UCSD-AML1 (cell line): ENCODE measurements at regions not wholly inside any gene's neighbourhood (a gene's known extent, or its start where the extent isn't known, plus 50 kb on each side); places are given as distances from the start of the nearest gene placed in this dataset.

Source experiments
- DNase-seq: peaks from one replicate; lab custom pipeline; 2025; ENCODE audit not compliant: unreplicated experiment; lab: John Stamatoyannopoulos, UW

DNA sequence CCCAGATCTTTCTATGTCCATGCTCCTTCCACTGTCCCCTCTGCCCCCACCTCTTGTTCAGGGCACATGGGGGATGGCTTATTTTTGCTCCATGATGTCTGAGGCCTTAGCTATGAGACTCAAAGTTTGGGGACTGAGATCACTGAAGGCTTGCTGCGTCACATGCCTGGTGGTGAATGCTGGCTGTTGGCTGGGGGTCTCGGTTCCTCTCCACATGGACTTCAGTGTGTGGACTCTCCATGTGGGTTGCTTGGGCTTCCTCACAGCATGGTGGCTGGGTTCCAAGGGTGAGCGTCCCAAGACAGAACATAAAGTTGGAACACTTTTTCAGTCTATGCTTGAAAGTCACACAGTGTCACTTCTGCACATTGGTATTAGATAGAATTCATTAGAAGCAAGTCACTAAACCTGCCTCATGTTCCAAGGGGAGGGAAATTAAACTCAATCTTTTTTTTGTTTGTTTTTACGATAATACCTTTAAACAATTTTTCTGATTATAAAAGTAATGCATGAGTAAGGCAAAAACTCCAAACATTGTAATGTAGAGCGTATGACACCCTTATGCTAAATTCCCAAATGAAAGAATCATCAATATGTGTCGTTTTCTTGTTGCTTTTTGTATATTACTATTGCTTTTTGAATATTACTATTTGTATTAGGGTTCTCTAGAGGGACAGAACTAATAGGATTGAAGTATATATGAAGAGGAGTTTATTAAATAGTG is 111.7 kb downstream of the MYCN start:
- no peak for DNase-seq

GRCh38 chr2:16050908-16051489 is 110.6 kb downstream of the MYCN start:
- DNase-seq: no peak

DNA sequence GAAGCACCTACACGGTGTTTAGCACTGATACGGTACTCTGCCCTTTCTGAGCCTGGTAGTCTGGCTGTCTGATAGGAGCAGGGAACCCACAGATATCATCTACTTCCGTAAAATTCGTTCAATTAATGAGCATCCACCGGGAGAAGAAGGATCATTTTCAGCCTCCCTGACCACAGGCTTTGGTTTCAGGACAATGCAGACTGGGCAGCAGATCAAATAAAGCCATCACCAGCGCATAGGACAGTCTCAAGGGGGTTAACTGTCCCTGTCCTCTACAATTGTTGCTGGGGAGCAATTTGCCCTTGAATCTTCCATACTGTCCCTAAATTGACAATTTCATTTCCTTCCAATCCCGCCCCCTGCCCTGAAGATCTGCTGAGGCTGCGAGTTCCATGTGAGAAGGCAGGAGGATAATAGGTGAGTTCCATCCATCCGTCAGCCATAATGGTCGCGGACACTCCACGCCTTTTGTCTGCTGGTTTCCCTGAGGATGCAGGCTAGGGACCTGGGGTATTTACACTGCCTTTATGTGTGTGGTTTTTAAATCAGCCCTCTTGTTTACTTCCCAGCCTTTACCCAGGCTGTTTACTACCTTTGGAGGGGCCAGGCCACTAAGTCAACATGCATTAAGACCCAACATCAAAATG is 110.0 kb downstream of the MYCN start:
- DNase-seq: no peak

- DNase-seq: no peak
These were observed 109.1 kb downstream of the MYCN start for GRCh38 chr2:16049406-16049805.

DNA sequence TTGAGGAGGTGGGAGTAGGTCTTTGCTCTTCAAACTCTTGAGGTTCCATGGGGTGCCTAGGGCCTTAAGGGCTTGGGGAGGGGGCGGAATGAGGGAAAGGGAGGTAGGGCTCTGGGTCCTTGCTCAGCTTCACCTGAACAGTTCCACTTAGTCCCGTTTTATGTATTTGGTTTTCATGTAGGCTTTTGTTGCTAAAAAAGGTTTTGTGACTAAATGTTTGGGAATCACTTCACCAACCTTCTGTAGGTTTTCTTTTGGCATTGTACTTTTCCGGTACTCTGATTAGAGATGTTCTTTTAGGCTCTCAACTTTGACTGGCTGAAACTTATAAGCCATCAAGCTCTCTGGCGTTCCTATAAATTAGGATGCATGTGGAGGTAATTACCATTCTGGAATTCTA is 108.1 kb downstream of the MYCN start:
- DNase-seq: no peak

DNA sequence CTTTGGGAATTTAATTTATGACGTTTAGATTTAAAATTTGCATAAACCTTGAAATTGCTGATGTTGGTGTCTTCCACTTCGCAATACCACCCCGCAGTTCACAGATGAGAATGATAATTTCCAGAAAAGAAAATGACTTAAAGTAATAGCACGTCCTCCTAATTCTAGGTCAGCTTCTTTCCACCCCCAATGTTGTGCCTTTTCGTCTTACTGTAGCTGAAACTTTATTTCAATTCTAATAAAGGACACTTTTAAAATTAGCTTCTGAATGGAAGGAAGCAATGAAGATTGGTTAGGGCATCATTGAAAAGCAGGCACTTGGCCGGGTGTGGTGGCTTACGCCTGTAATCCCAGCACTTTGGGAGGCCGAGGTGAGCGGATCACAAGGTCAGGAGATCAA is 107.4 kb downstream of the MYCN start:
- no peak for DNase-seq

DNA sequence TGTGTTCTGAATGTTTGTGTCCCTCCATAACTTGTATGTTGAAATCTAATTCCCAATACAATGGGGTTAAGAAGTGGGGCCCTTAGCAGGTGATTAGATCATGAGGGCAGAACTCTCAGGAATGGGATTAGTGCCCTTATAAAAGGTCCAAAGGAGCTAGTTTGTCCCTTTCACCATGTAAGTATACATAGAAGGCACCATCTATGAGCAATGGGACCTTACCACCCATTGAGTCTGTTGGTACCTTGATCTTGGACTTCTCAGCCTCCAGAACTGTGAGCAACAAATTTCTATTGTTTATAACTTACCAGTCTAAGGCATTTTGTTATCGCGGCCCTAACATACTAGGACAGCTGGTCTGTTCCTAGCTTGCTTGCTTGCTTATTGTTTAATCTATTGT is 106.3 kb downstream of the MYCN start:
- no peak for DNase-seq

- DNase-seq: no peak
These were observed 105.5 kb downstream of the MYCN start for GRCh38 chr2:16045653-16046352.

GRCh38 chr2:16044946-16045456 is 104.7 kb downstream of the MYCN start:
- no peak for DNase-seq

GRCh38 chr2:16043627-16044026 is 103.3 kb downstream of the MYCN start:
- DNase-seq: no peak

DNA sequence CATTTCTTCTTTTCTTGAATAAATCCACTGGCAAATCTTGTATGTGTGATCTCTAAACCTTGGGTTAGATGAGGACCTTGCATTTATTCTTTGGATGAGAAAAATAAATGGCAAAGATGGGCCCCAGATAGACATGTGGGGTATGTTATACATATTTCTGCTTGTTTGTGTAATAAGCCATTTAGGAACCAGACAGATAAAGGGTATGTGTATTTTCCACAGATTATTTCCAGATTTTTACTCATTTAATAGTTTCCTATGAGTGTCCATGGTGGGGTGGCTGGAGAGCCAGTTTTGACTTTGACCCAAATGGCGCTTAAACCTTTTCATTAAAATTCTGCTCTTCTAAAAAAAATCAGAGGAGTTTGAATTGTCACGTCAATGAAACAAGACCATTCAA is 102.8 kb downstream of the MYCN start:
- no peak for DNase-seq

DNA sequence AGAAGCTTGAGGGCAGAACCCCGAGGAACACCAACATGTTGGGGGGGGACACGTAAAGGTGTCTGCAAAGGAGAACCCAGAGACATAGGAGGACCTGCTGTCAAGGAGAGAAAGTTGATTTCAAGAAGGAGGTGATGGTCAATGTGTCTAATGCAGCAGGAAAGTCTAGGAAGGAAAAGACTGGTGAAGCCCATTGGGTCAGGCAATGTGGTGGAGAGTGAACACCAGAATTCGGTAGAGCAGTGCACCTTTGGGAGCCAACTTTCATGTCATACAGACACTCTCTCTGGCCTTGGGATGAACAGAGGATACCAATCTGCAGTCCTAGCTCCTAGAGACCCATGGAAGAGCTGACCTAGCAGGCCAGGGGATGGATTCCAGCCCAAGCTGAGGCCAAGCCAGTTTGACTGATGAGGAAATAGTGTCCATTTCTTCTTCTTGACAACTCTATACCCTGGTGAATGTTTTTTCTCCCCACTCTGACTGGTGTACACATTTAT is 101.9 kb downstream of the MYCN start:
- no peak for DNase-seq

DNA sequence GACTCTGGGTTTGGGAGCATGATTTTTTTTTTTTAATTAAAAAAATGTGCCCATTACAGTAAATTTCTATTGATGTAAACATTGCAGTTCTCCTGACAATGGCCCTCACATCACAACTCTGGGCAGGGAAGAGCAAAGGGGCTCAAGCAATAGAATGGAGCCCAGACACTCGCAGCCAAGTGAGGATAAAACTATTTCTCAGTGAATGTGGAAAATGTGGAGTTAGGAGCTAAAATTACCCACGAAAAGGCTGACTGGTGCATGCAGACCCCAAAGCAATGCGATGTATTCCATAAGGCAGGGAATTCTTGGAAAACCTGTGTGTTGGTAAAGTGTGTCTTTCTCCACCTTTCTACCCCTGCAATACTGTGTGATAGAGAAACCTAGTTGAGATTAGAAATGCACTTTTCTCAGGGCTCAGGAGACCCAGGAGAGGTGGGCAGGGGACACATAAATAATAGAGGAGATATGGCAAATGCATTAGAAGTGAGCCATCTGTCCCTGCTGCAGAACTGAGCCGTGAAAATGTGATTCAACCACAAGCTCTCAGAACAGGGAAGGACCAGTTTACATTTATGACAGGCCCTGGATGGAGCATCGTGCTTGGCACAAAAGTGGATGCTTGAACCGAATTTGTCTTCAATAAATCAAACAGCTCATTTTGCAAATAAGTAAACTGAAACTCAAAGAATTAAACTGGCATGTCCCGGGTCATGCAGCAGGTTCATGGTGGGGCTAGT is 100.1 kb downstream of the MYCN start:
- DNase-seq: no peak

DNA sequence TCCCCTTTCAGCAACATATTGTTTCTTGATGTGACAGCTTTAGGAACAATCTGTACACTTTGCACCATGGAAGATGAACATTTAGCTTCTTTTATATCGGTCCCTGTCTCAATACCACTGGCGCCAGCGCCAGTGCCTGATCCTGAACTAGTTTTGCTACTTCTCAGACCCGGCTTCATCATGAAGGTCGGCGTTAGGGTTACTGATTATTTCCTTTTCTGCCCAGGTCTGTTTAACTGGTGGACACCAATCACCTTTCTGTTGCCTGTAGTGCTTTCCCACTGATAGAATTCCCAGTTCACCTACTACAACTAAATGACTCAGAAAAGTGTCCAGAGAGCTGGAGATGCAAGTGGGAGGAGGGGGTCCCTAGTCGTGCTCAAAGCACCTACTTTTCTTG is 99.5 kb downstream of the MYCN start:
- no peak for DNase-seq

DNA sequence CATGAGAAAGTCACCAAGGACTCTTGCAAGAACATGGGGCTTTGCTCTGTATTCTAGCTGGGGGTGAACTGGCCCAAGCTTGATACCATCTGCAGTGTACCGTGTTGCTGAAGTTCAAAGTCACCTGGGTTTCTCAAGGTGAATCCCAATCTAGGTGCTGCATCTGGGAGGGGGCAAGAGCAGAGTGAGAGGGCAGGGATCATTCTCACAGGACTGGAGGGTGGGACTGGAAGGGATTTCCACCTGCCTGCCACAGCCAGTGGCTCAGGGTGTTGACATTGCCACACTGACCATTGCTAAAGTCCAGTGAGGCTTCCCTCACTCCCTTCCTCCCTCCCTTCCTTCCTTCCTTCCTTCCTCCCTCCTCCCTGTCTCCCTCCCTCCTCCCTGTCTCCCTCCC is 98.7 kb downstream of the MYCN start:
- no peak for DNase-seq

- DNase-seq: no peak
These were observed 98.3 kb downstream of the MYCN start for GRCh38 chr2:16038621-16039020.

DNA sequence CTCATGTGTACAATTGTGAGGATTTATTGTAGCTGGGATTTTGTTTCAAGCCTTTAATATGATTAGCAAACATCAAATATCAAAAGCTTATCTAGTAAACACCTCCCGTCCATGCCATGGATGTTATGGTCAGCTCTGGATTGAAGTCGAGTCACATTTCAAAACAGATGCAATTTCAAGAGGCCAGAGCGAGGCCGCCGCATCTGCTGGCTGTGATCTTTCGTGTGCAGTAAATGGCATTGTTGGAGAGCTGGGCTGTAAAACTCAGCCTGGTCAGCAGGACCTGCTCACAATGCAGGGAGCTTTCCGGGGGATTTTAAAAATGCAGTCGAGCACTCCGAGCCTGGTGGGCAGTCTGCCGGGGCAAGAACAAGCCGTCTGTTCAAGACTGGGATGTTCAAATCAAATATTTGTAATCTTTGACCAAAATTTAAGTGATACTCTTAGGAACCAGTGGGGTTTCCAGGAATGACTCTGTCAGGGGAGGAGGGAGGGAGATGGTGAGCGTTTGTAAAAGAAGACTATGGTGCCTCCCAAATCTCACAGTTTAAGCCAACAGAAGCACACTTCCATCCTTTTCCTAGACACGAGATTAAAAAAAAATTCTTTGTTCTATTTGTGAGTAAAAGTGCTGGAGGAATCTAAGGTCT is 97.6 kb downstream of the MYCN start:
- DNase-seq: no peak

GRCh38 chr2:16036951-16037350 is 96.6 kb downstream of the MYCN start:
- no peak for DNase-seq

DNA sequence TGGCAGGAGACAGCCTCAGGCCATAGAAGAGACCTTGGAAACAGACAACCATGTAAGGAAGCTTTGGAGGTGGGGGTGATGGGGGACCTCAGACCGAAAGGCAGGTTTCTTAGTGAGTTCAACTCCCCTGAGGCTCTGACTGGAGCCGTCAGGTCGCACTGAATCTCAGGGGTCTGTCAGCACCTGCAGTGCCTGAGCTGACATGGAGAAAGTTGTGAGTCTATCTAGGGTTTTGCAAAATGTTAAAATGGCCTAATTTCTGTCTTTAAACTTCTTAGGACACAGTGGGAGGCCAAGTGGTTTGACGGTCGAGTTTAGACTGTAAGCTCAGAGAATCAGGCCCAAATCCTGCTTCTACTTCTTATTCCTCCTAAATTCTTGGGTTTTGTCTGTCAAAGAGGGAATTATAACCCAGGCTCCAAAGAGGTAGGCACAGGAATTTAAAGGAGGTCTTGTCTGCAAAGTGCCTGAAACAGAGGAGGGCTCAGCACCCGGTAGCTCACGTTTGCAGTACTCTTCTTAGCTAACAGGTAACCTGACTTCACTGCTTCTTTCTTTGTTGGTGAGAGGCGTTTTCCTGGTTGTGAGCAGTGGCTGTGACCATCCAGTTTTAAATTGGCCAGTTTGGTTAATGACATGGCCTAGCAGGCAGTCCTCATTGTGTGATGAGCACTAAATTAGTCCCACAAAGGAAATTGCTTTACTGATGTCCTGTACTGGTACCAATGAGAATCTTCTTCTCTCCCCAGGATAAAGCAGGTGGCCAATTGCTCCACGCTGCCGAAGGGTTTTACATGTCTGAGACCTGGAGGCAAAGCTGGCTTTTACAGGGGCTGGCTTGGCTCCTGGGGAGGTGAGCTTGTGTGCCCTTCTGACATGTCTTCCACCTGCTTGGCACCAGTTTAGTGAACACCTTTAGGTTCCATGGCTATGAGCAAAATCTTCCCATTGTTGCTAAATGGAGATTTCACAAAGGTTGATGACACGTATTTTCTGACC is 95.7 kb downstream of the MYCN start:
- no peak for DNase-seq
